Endothelial cell of umbilical vein (primary cell): ENCODE measurements at regions not wholly inside any gene's neighbourhood (a gene's known extent, or its start where the extent isn't known, plus 50 kb on each side); places are given as distances from the start of the nearest gene placed in this dataset.

Experiments used
- BruUV-seq: library from RNA; stranded (reverse); fragments of 400-500 nt; replicated peaks from 2 replicates; lab custom pipeline; 2021; lab: Mats Ljungman, UMichigan
- CTCF ChIA-PET: fragments of 300-600, 350-600 bp; sonication (Branson Sonifier 250); formaldehyde crosslinking; loops from one replicate; lab custom pipeline; 2021; ENCODE audit warnings: antibody characterized with exemption, inconsistent platforms; lab: Charles Lee
- POLR2A ChIA-PET: fragments of 300-600, 350-600 bp; sonication (Branson Sonifier 250); formaldehyde crosslinking; loops from one replicate; lab custom pipeline; 2021; ENCODE audit warnings: antibody characterized with exemption, inconsistent platforms; lab: Charles Lee
- DNase-seq: peaks from one replicate; pipeline ENCODE4 v3.0.0-alpha.2; 2011; ENCODE audit warnings: low read depth, low spot score
- FAIRE-seq: peaks from 2 replicates; lab custom pipeline; 2011; peaks lifted over from hg19 to GRCh38; lab: Jason Lieb, UNC
- H2AFZ ChIP-seq: 2 replicates; pipeline ENCODE4 v1.6.0; 2012; ENCODE audit warnings: low read depth, low read length, control low read depth, inconsistent platforms
- H3K27ac ChIP-seq: 2 replicates; pipeline ENCODE4 v1.5.1; 2011; ENCODE audit warnings: low read depth, mild to moderate bottlenecking, control low read depth, low read length, moderate library complexity; ENCODE audit not compliant: insufficient read depth
- H3K27me3 ChIP-seq, 2 experiments: 2 replicates each; pipeline versions ENCODE4 v1.6.0 to v1.6.1; 2011; ENCODE audit warnings: low read length in 2 of 2, mixed read lengths in 1 of 2; ENCODE audit not compliant: control insufficient read depth in 2 of 2, insufficient read depth in 2 of 2
- H3K36me3 ChIP-seq, 2 experiments: 2 replicates in 1 of 2; 3 replicates in 1 of 2; pipeline ENCODE4 v1.5.1; 2011; ENCODE audit warnings: low read length in 2 of 2, mild to moderate bottlenecking in 1 of 2, moderate library complexity in 1 of 2; ENCODE audit not compliant: control insufficient read depth in 2 of 2, insufficient read depth in 2 of 2; ENCODE audit errors: extremely low read depth in 1 of 2
- H3K4me1 ChIP-seq: 3 replicates; pipeline ENCODE4 v1.5.1; 2011; ENCODE audit warnings: mild to moderate bottlenecking, low read length; ENCODE audit not compliant: control insufficient read depth, insufficient read depth; ENCODE audit errors: extremely low read depth
- H3K4me2 ChIP-seq: 2 replicates; pipeline ENCODE4 v1.6.1; 2011; ENCODE audit warnings: low read length, control low read depth, mixed read lengths; ENCODE audit not compliant: insufficient read depth
- H3K4me3 ChIP-seq, 3 experiments: fragments of 200-600 bp in 1 of 3; sonication (generic), shearing (Covaris generic) in 1 of 3; replicated peaks in 1 of 3; 2 replicates each; pipeline ENCODE4 v1.5.1; 2011 to 2016; ENCODE audit warnings: control low read depth in 3 of 3, low read length in 3 of 3, mild to moderate bottlenecking in 2 of 3, inconsistent platforms in 1 of 3, low read depth in 1 of 3, moderate library complexity in 1 of 3; ENCODE audit not compliant: insufficient read depth in 1 of 3
- H3K79me2 ChIP-seq: 2 replicates; pipeline ENCODE4 v1.6.0; 2012; ENCODE audit warnings: low read length, inconsistent platforms; ENCODE audit not compliant: control insufficient read depth, insufficient read depth
- H3K9ac ChIP-seq: replicated peaks from 2 replicates; pipeline ENCODE3; 2011; ENCODE audit warnings: low read length, control low read depth; ENCODE audit not compliant: insufficient read depth; ENCODE audit errors: extremely low read depth
- H3K9me1 ChIP-seq: replicated peaks from 3 replicates; pipeline ENCODE4 v1.6.0; 2011; ENCODE audit warnings: mild to moderate bottlenecking, low read length; ENCODE audit not compliant: control insufficient read depth, insufficient read depth; ENCODE audit errors: extremely low read depth
- H3K9me3 ChIP-seq: replicated peaks from 2 replicates; pipeline ENCODE4 v1.5.1; 2012; ENCODE audit warnings: low read length, inconsistent platforms; ENCODE audit not compliant: control insufficient read depth, insufficient read depth
- H4K20me1 ChIP-seq: replicated peaks from 2 replicates; pipeline ENCODE3; 2011; ENCODE audit warnings: mild to moderate bottlenecking, low read length; ENCODE audit not compliant: control insufficient read depth, insufficient read depth; ENCODE audit errors: extremely low read depth
- EZH2 ChIP-seq: IDR thresholded peaks from 2 replicates; pipeline ENCODE4 v1.6.1; 2012; ENCODE audit warnings: borderline replicate concordance, low read depth, mild to moderate bottlenecking, moderate library complexity, low read length, inconsistent platforms; ENCODE audit not compliant: severe bottlenecking
- FOS ChIP-seq: IDR thresholded peaks from 2 replicates; pipeline ENCODE4 v1.6.1; 2011; ENCODE audit warnings: mild to moderate bottlenecking, low read length, moderate library complexity, borderline replicate concordance; ENCODE audit not compliant: insufficient read depth
- GATA2 ChIP-seq: IDR thresholded peaks from 2 replicates; pipeline ENCODE4 v1.7.0; 2011; ENCODE audit warnings: low read depth, mild to moderate bottlenecking, moderate library complexity, mixed read lengths, low read length; ENCODE audit not compliant: insufficient read length, insufficient read depth
- JUN ChIP-seq: IDR thresholded peaks from 2 replicates; pipeline ENCODE4 v1.6.1; 2011; ENCODE audit warnings: borderline replicate concordance, low read depth; ENCODE audit not compliant: insufficient read length, insufficient read depth
- MAX ChIP-seq: IDR thresholded peaks from 2 replicates; pipeline ENCODE4 v1.6.1; 2011; ENCODE audit not compliant: insufficient read depth, insufficient read length
- MYC ChIP-seq: IDR thresholded peaks from one replicate; pipeline ENCODE4 v1.6.1; 2011; ENCODE audit warnings: mild to moderate bottlenecking, low read depth, low read length
- POLR2A ChIP-seq: IDR thresholded peaks from 2 replicates; pipeline ENCODE4 v1.6.1; 2012; ENCODE audit warnings: low read depth, mild to moderate bottlenecking, control low read depth, low read length
- POLR2AphosphoS5 ChIP-seq: IDR thresholded peaks from 2 replicates; pipeline ENCODE4 v1.6.1; 2012; ENCODE audit warnings: low read depth, mild to moderate bottlenecking, control low read depth, low read length, moderate library complexity; ENCODE audit not compliant: insufficient read depth
- dilution Hi-C: fragments of 300-500 bp; cut with MboI; formaldehyde crosslinking; loops from one replicate; pipeline ENCODE4 v1.15.0; 2019; ENCODE audit warnings: low sequenced_read_pairs; ENCODE audit not compliant: extremely low pct_ligation_motif_present
- intact Hi-C: fragments of 100-400 bp; cut with micrococcal nuclease; formaldehyde crosslinking; loops from one replicate; pipeline ENCODE4 v1.10.0; 2022
- TF ChIP-seq, protein P1 (sequence below), 2 donors: IDR thresholded peaks; 1 replicate in 1 of 2; 2 replicates in 1 of 2; pipeline ENCODE4 v1.5.1; 2011; ENCODE audit warnings: low read length in 2 of 2, mild to moderate bottlenecking in 2 of 2, moderate library complexity in 2 of 2, control low read depth in 1 of 2, inconsistent platforms in 1 of 2, low read depth in 1 of 2; ENCODE audit not compliant: insufficient read depth in 1 of 2; ENCODE audit errors: extremely low read depth in 1 of 2

DNA sequence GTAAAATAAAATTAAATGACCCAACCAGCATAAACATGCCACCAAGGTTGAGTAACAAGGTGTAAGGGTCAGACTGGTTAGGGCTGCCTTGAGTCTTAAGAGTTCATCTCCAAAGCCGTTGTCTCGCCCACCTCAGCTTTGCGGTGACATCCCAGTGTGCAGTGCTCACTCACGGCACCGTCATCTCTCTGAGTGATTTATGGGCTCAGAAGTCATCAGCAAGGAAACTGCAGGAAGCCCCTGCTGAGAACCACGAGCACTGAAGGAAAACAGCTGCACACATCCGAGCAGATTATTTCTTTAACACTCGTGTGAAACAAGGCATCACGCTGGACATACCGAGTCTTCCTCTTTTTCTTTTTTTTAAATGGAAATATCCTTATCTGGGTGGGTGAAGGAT lies 411.1 kb downstream of the TRIML1 start:
- no peaks in the 10 kb centered on the region for H3K9me1 ChIP-seq
- H3K27me3 ChIP-seq = no peaks in the 10 kb centered on the region
- H3K4me2 ChIP-seq = no peak overlapping the region
- no peak overlapping the region for H3K27ac ChIP-seq
- no peak overlapping the region for H3K4me3 ChIP-seq
- no peak overlapping the region for H3K9ac ChIP-seq
- H3K36me3 ChIP-seq = no peaks in the 10 kb centered on the region
- FAIRE-seq (no peak), DNase-seq (no peak)
- dilution Hi-C loops (no loop called here), intact Hi-C loops (no loop called here)
- peaks cover 6% of the 10 kb centered on the region for H3K9me3 ChIP-seq
- TF ChIP-seq EZH2 = no peak
- TF ChIP-seq, protein P1, sequence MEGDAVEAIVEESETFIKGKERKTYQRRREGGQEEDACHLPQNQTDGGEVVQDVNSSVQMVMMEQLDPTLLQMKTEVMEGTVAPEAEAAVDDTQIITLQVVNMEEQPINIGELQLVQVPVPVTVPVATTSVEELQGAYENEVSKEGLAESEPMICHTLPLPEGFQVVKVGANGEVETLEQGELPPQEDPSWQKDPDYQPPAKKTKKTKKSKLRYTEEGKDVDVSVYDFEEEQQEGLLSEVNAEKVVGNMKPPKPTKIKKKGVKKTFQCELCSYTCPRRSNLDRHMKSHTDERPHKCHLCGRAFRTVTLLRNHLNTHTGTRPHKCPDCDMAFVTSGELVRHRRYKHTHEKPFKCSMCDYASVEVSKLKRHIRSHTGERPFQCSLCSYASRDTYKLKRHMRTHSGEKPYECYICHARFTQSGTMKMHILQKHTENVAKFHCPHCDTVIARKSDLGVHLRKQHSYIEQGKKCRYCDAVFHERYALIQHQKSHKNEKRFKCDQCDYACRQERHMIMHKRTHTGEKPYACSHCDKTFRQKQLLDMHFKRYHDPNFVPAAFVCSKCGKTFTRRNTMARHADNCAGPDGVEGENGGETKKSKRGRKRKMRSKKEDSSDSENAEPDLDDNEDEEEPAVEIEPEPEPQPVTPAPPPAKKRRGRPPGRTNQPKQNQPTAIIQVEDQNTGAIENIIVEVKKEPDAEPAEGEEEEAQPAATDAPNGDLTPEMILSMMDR (IDR thresholded peaks at IDR 0.05; ENCODE audit: extremely low read depth in 1 of 2, insufficient read depth in 1 of 2, low read depth in 1 of 2, low read length in 2 of 2) = no peak
- TF ChIP-seq MYC = no peak
- no peak for TF ChIP-seq POLR2AphosphoS5
- TF ChIP-seq MAX = no peak
- TF ChIP-seq GATA2 = no peak
- TF ChIP-seq POLR2A = no peak
- no peak for TF ChIP-seq FOS
- TF ChIP-seq JUN = no peak
- no TSS peak for BruUV-seq
- ChIA-PET CTCF (no interaction called here), POLR2A (no interaction called here)
- no peaks in the 10 kb centered on the region for H4K20me1 ChIP-seq
- H3K4me1 ChIP-seq = no peaks in the 10 kb centered on the region
- no peak overlapping the region for H2AFZ ChIP-seq
- no peaks in the 10 kb centered on the region for H3K79me2 ChIP-seq
